Astrocyte of the spinal cord (primary cell): ENCODE measurements at regions not wholly inside any gene's neighbourhood (a gene's known extent, or its start where the extent isn't known, plus 50 kb on each side); places are given as distances from the start of the nearest gene placed in this dataset.
A peak's percentile ranks its signal among the peaks of the same experiment; 100 is the strongest.

ENCODE experiments used
- DNase-seq: peaks from one replicate; pipeline ENCODE4 v3.0.0; 2011; ENCODE audit warnings: low read depth, low spot score
- H3K4me3 ChIP-seq: 2 replicates; pipeline ENCODE4 v1.5.1; 2011; ENCODE audit warnings: low read depth, mild to moderate bottlenecking, low read length, moderate library complexity
- CTCF ChIP-seq: IDR thresholded peaks from 2 replicates; pipeline ENCODE4 v1.5.1; 2012; ENCODE audit warnings: low read depth, mild to moderate bottlenecking, low read length, inconsistent platforms
- in situ Hi-C: cut with HindIII; loops from 2 replicates; pipeline ENCODE4 v1.10.0; 2017; ENCODE audit warnings: low sequenced_read_pairs

- no peak for DNase-seq
- TF ChIP-seq CTCF, result no peak
- in situ Hi-C loops, result no loop called here
These were observed 96.9 kb upstream of the BHLHE23 start for GRCh38 chr20:63103402-63104311.

GRCh38 chr20:63102721-63103375, 96.1 kb upstream of the BHLHE23 start:
- no peak for DNase-seq
- in situ Hi-C loops, result no loop called here
- no peak for TF ChIP-seq CTCF
- H3K4me3 ChIP-seq, result no peak overlapping the region

More at GRCh38 chr20:63103402-63104311, 96.9 kb upstream of the BHLHE23 start:
- H3K4me3 ChIP-seq, result no peak overlapping the region

GRCh38 chr20:63101781-63102720, 95.3 kb upstream of the BHLHE23 start:
- peak; percentile 30 for DNase-seq
- no peak for TF ChIP-seq CTCF
- in situ Hi-C loops, result no loop called here
- peak overlapping the region; percentile 37 for H3K4me3 ChIP-seq

- no peak overlapping the region for H3K4me3 ChIP-seq
- TF ChIP-seq CTCF, result no peak
- in situ Hi-C loops, result no loop called here
- no peak for DNase-seq
These were observed 94.3 kb upstream of the BHLHE23 start for GRCh38 chr20:63100926-63101699.

GRCh38 chr20:63100174-63100925, 93.6 kb upstream of the BHLHE23 start:
- H3K4me3 ChIP-seq, result no peak overlapping the region
- no peak for DNase-seq
- in situ Hi-C loops, result no loop called here
- no peak for TF ChIP-seq CTCF
